ENCODE measurements at regions not wholly inside any gene's neighbourhood (a gene's known extent, or its start where the extent isn't known, plus 50 kb on each side); places are given as distances from the start of the nearest gene placed in this dataset.

- Histone ChIP-seq H3K27ac (ENCODE audit: low read depth in 1 of 2, low read length in 2 of 2) (no peak overlapping the region), H3K36me3 (ENCODE audit: insufficient read depth, low read length) (no peaks in the 10 kb centered on the region), H3K27me3 (ENCODE audit: control insufficient read depth in 1 of 2, insufficient read depth in 2 of 2, low read length in 2 of 2) (no peaks in the 10 kb centered on the region), H3K9me3 (ENCODE audit: control insufficient read depth in 1 of 2, insufficient read depth in 1 of 2, low read length in 2 of 2) (peaks cover 0 to 4% of the 10 kb centered on the region in 2 experiments), H3K4me3 (ENCODE audit: low read length) (no peak overlapping the region), H3K4me1 (ENCODE audit: insufficient read depth, low read length) (no peaks in the 10 kb centered on the region)
- ChIA-PET POLR2A (no interaction called here), CTCF (no interaction called here)
- intact Hi-C loops (cut with DNase I, micrococcal nuclease), result no loop called here
- Mint-ChIP-seq H3K27ac (no peak overlapping the region), H3K4me3 (no peak overlapping the region), H3K9me3 (peaks cover 2% of the 10 kb centered on the region), H3K27me3 (peaks cover 6% of the 10 kb centered on the region), H3K36me3 (ENCODE audit: low read depth) (no peaks in the 10 kb centered on the region), H3K4me1 (ENCODE audit: low read depth) (no peaks in the 10 kb centered on the region)
- no peak for DNase-seq
- no peak for ATAC-seq (ENCODE audit: poor library complexity)
- TF ChIP-seq, protein P1, sequence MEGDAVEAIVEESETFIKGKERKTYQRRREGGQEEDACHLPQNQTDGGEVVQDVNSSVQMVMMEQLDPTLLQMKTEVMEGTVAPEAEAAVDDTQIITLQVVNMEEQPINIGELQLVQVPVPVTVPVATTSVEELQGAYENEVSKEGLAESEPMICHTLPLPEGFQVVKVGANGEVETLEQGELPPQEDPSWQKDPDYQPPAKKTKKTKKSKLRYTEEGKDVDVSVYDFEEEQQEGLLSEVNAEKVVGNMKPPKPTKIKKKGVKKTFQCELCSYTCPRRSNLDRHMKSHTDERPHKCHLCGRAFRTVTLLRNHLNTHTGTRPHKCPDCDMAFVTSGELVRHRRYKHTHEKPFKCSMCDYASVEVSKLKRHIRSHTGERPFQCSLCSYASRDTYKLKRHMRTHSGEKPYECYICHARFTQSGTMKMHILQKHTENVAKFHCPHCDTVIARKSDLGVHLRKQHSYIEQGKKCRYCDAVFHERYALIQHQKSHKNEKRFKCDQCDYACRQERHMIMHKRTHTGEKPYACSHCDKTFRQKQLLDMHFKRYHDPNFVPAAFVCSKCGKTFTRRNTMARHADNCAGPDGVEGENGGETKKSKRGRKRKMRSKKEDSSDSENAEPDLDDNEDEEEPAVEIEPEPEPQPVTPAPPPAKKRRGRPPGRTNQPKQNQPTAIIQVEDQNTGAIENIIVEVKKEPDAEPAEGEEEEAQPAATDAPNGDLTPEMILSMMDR (IDR thresholded peaks at IDR 0.05), result no peak
Measured at GRCh38 chr4:16431866-16432265, 205.6 kb upstream of the TAPT1 start.

DNA sequence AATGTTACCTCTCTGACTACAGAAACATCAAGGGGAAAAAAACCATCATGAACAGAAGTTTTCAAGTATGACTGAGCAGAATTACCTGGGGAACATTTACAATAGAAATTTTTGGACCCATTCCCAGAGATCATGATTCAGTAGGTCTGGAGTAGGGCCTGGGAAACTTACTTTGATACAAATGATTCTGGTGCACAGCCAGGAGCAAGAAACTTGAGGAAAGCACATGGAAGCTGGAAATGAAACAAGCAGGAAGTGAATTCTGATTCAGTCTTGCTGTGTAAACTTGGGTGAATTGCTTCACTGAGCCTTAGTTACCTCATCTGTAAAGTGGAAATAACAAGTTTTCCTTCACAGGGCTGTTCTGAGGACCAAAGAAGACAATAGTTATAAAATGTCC, 192.5 kb upstream of the TAPT1 start:
- H3K4me3 Mint-ChIP-seq, result no peak overlapping the region
- intact Hi-C loops (cut with DNase I, micrococcal nuclease), result no loop called here
- ChIA-PET POLR2A (no interaction called here), CTCF (no interaction called here)
- DNase-seq (no peak), ATAC-seq (ENCODE audit: poor library complexity) (no peak)
- H3K27me3 Mint-ChIP-seq, result peaks cover 6% of the 10 kb centered on the region
- Histone ChIP-seq H3K27me3 (ENCODE audit: control insufficient read depth in 1 of 2, insufficient read depth in 2 of 2, low read length in 2 of 2) (no peaks in the 10 kb centered on the region), H3K4me1 (ENCODE audit: insufficient read depth, low read length) (no peaks in the 10 kb centered on the region), H3K4me3 (ENCODE audit: low read length) (no peak overlapping the region), H3K36me3 (ENCODE audit: insufficient read depth, low read length) (no peaks in the 10 kb centered on the region), H3K9me3 (ENCODE audit: control insufficient read depth in 1 of 2, insufficient read depth in 1 of 2, low read length in 2 of 2) (no peaks in the 10 kb centered on the region), H3K27ac (ENCODE audit: low read depth in 1 of 2, low read length in 2 of 2) (no peak overlapping the region)
- no peaks in the 10 kb centered on the region for H3K4me1 Mint-ChIP-seq (ENCODE audit: low read depth)
- H3K9me3 Mint-ChIP-seq, result peaks cover 8% of the 10 kb centered on the region
- H3K27ac Mint-ChIP-seq, result no peak overlapping the region
- no peaks in the 10 kb centered on the region for H3K36me3 Mint-ChIP-seq (ENCODE audit: low read depth)
- TF ChIP-seq, protein P1 (IDR thresholded peaks at IDR 0.05), result no peak

DNA sequence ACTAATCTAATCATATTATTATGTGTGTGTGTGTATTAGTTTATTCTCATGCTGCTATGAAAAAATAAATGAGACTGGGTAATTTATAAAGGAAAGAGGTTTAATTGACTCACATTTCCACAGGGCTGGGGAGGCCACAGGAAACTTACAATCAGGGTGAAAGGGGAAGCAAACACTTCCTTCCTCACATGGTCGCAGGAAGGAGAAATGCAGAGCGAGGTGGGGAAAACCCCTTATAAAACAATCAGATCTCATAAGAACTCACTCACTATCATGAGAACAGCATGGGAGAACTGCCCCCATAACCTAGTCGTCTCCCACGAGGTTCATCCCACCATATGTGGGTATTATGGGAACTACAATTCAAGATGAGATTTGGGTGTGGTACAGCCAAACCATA, 190.9 kb upstream of the TAPT1 start:
- no peaks in the 10 kb centered on the region for H3K4me1 ChIP-seq (ENCODE audit: insufficient read depth, low read length)
- Mint-ChIP-seq H3K36me3 (ENCODE audit: low read depth) (no peaks in the 10 kb centered on the region), H3K4me3 (no peak overlapping the region), H3K9me3 (peaks cover 8% of the 10 kb centered on the region), H3K27me3 (peaks cover 6% of the 10 kb centered on the region), H3K27ac (no peak overlapping the region), H3K4me1 (ENCODE audit: low read depth) (no peaks in the 10 kb centered on the region)
- no peak overlapping the region for H3K27ac ChIP-seq (ENCODE audit: low read depth in 1 of 2, low read length in 2 of 2)
- DNase-seq (no peak), ATAC-seq (ENCODE audit: poor library complexity) (no peak)
- no peaks in the 10 kb centered on the region for H3K36me3 ChIP-seq (ENCODE audit: insufficient read depth, low read length)
- ChIA-PET POLR2A (no interaction called here), CTCF (no interaction called here)
- intact Hi-C loops (cut with DNase I, micrococcal nuclease), result no loop called here
- no peak overlapping the region for H3K4me3 ChIP-seq (ENCODE audit: low read length)
- TF ChIP-seq, protein P1 (IDR thresholded peaks at IDR 0.05), result no peak
- H3K9me3 ChIP-seq (ENCODE audit: control insufficient read depth in 1 of 2, insufficient read depth in 1 of 2, low read length in 2 of 2), result no peaks in the 10 kb centered on the region
- H3K27me3 ChIP-seq (ENCODE audit: control insufficient read depth in 1 of 2, insufficient read depth in 2 of 2, low read length in 2 of 2), result no peaks in the 10 kb centered on the region
